Testis (tissue), 2 donors: ENCODE measurements at regions not wholly inside any gene's neighbourhood (a gene's known extent, or its start where the extent isn't known, plus 50 kb on each side); places are given as distances from the start of the nearest gene placed in this dataset.

Experiments
- DNase-seq: peaks from one replicate; pipeline ENCODE4 v3.0.0-alpha.2; 2019
- H3K27ac ChIP-seq, 2 donors: fragments of 200-600 bp; sonication (generic); one replicate each; pipeline ENCODE4 v1.5.1; 2019
- H3K27me3 ChIP-seq: fragments of 200-600 bp; sonication (generic); one replicate; pipeline ENCODE4 v1.5.1; 2019
- H3K36me3 ChIP-seq: fragments of 200-600 bp; sonication (generic); one replicate; pipeline ENCODE4 v1.5.1; 2017; ENCODE audit warnings: low read depth; ENCODE audit errors: missing control alignments
- H3K4me1 ChIP-seq: fragments of 200-600 bp; sonication (generic); one replicate; pipeline ENCODE4 v1.5.1; 2019
- H3K4me3 ChIP-seq, 2 donors: fragments of 200-600 bp; sonication (generic); one replicate each; pipeline ENCODE4 v1.5.1; 2017 to 2019
- H3K9me3 ChIP-seq: fragments of 200-600 bp; sonication (generic); one replicate; pipeline ENCODE4 v1.5.1; 2017
- CTCF ChIP-seq, 3 experiments: fragments of 450-650 bp in 2 of 3; fragments of 200-600 bp in 1 of 3; sonication (generic) in 1 of 3; IDR thresholded peaks; one replicate each; pipeline ENCODE4 v1.5.1; 2016 to 2019; ENCODE audit warnings: antibody characterized with exemption in 3 of 3, mild to moderate bottlenecking in 2 of 3, moderate library complexity in 1 of 3
- POLR2A ChIP-seq: fragments of 450-650 bp; IDR thresholded peaks from one replicate; pipeline ENCODE4 v1.6.1; 2017; ENCODE audit warnings: antibody characterized with exemption, mild to moderate bottlenecking, moderate library complexity
- WGBS, 2 donors: methylation state at CpG; one replicate each; pipeline ENCODE4 v1.1.5; 2018; 5-methylcytosine and 5-hydroxymethylcytosine counted together
- intact Hi-C: fragments of 100-400 bp; cut with DNase I; formaldehyde crosslinking; loops from one replicate; pipeline ENCODE4 v1.15.1; 2023; ENCODE audit warnings: low total_unique reads

GRCh38 chrX:39504850-39505259 lies 592.9 kb downstream of the BCOR start:
- intact Hi-C loops, result no loop called here
- DNase-seq, result peak; percentile 31
- no peak overlapping the region for H3K27ac ChIP-seq

GRCh38 chrX:39506131-39506530 lies 591.6 kb downstream of the BCOR start:
- 84 to 90% methylated on average over 7 to 9 of the region's 9 CpGs for WGBS, 2 donors
- intact Hi-C loops, result no loop called here
- no peak for TF ChIP-seq POLR2A
- no peak for TF ChIP-seq CTCF (IDR thresholded peaks at IDR 0.05)
- no peaks in the 10 kb centered on the region for H3K4me1 ChIP-seq
- H3K9me3 ChIP-seq, result no peaks in the 10 kb centered on the region
- no peak for DNase-seq
- no peaks in the 10 kb centered on the region for H3K27me3 ChIP-seq
- H3K4me3 ChIP-seq, result no peak overlapping the region
- H3K36me3 ChIP-seq, result no peaks in the 10 kb centered on the region
- H3K27ac ChIP-seq, result no peak overlapping the region

More at GRCh38 chrX:39504850-39505259, 592.9 kb downstream of the BCOR start:
- WGBS, 2 donors, result 41 to 70% methylated on average over 3 to 5 of the region's 5 CpGs
- H3K9me3 ChIP-seq, result no peaks in the 10 kb centered on the region
- H3K36me3 ChIP-seq, result no peaks in the 10 kb centered on the region
- H3K27me3 ChIP-seq, result no peaks in the 10 kb centered on the region
- TF ChIP-seq CTCF (IDR thresholded peaks at IDR 0.05), result no peak
- TF ChIP-seq POLR2A, result no peak
- H3K4me1 ChIP-seq, result no peaks in the 10 kb centered on the region
- no peak overlapping the region for H3K4me3 ChIP-seq

GRCh38 chrX:39507034-39507433 lies 590.7 kb downstream of the BCOR start:
- H3K27ac ChIP-seq, result no peak overlapping the region
- H3K4me3 ChIP-seq, result no peak overlapping the region
- 85 to 94% methylated on average over 3 to 7 of the region's 8 CpGs for WGBS, 2 donors
- H3K27me3 ChIP-seq, result no peaks in the 10 kb centered on the region
- no peak for TF ChIP-seq POLR2A
- no peak for TF ChIP-seq CTCF (IDR thresholded peaks at IDR 0.05)
- DNase-seq, result no peak
- no peaks in the 10 kb centered on the region for H3K4me1 ChIP-seq
- no peaks in the 10 kb centered on the region for H3K9me3 ChIP-seq
- H3K36me3 ChIP-seq, result no peaks in the 10 kb centered on the region
- intact Hi-C loops, result no loop called here

GRCh38 chrX:39507617-39508299 lies 590.0 kb downstream of the BCOR start:
- no peak for DNase-seq
- WGBS, 2 donors, result 89 to 98% methylated on average over 2 to 4 of the region's 4 CpGs
- Histone ChIP-seq H3K4me3 (no peak overlapping the region), H3K9me3 (no peaks in the 10 kb centered on the region), H3K27me3 (no peaks in the 10 kb centered on the region), H3K27ac (no peak overlapping the region), H3K4me1 (no peaks in the 10 kb centered on the region), H3K36me3 (no peaks in the 10 kb centered on the region)
- TF ChIP-seq CTCF (IDR thresholded peaks at IDR 0.05) (no peak), POLR2A (no peak)
- intact Hi-C loops, result no loop called here

GRCh38 chrX:39508300-39508692 lies 589.5 kb downstream of the BCOR start:
- 80 to 93% methylated on average over 1 to 4 of the region's 4 CpGs for WGBS, 2 donors
- Histone ChIP-seq H3K4me3 (no peak overlapping the region), H3K27ac (no peak overlapping the region), H3K36me3 (no peaks in the 10 kb centered on the region), H3K9me3 (no peaks in the 10 kb centered on the region), H3K4me1 (no peaks in the 10 kb centered on the region), H3K27me3 (no peaks in the 10 kb centered on the region)
- TF ChIP-seq CTCF (IDR thresholded peaks at IDR 0.05) (no peak), POLR2A (no peak)
- no peak for DNase-seq
- intact Hi-C loops, result no loop called here
